SK-N-DZ (cell line): ENCODE measurements at regions not wholly inside any gene's neighbourhood (a gene's known extent, or its start where the extent isn't known, plus 50 kb on each side); places are given as distances from the start of the nearest gene placed in this dataset.
A peak's percentile ranks its signal among the peaks of the same experiment; 100 is the strongest.
"Not testable (repeated sequence)": the region's sequence is repeated elsewhere in the genome, so short reads cannot be mapped to it uniquely, and the experiment has no call there.

ENCODE experiments used
- DNase-seq: peaks from one replicate; pipeline ENCODE4 v3.0.0-alpha.2; 2015; ENCODE audit warnings: low spot score

GRCh38 chr5:106136061-106136460, 1534.7 kb downstream of the EFNA5 start:
- DNase-seq: no peak

DNA sequence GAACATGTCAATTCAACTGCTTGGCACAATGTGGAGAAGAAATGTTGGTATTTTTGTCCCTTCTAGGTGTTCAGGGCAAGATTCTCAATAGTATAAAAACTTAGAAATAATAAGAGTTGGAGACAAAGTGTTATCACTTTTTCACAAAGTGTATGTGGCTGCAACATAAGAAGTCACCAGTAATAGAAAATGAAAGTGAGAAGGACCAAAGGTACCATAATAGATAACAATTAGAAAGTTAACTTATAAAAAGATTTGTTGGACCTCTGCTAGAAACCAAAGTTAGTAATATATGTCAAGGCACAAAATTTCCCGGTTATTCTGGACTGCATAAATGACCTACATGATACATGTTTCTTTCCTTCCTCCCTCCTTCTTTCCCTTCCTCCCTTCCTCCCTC, 1535.3 kb downstream of the EFNA5 start:
- DNase-seq: no peak

DNA sequence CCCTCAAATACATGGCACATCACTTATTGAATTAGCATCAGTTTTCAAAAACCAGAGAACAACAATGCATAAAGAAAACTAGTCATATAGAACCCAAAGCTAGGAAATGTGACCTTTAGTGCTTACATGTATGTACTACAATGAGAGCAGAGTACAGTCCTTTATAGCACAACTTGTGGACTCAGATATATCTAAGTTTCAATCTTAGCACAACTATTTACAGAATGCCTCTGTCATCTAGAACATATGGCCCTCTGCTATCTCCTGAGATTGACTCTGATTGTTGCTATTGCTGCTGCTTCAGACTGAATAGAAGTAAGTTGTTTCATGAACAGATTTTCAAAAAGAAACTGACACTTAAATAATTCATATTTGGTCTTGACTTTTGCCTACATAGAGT, 1536.2 kb downstream of the EFNA5 start:
- no peak for DNase-seq

GRCh38 chr5:106127985-106128384, 1542.8 kb downstream of the EFNA5 start:
- DNase-seq: no peak

- DNase-seq: no peak
These were observed 1543.4 kb downstream of the EFNA5 start for GRCh38 chr5:106127341-106127781.

DNA sequence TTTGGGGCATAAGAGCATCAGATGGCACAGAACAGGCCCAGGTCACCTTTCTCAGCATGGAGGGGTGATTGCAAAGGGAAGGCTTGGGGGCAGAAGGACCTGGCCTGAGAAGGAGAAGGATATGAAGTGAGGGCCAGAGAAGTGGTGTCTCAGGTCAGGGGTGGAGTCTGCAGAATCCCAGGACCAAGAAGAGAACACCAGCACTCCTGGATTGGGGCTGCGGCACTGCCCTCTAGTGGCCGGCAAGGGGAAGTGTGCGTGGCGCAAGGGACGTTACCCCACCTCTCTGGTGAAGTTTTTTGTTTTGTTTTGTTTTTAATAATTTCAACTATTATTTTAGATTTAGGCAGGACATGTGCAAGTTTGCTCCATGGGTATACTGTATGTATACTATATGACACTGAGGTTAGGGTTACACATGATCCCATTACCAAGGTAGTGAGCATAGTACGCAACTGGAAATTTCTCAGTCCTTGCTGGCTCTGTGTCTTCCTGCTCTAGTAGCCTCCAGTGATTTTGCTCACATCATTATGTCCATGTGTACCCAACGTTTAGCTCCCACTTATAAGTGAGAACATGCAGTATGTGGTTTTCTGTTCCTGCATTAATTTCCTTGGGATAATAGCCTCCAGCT, 1548.6 kb downstream of the EFNA5 start:
- peak; percentile 4 for DNase-seq

DNA sequence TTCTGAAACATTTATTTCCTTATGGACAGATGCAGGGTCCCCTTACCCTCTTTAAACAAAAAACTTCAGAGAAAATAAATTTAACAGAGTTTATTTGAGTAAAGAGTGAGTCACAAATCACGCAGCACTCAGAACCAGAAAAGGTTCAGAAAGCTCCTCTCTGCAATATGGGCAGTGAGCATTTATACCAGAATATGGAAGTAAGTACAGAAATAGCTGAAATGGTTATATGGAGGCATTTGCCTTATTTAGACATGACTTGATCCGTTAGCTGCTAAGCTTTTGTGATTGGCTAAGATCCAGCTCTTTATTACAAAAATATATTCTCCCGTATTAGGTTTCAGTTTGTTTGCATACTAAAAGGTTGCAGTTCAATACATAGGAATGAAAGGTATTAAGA, 1554.1 kb downstream of the EFNA5 start:
- DNase-seq: no peak

GRCh38 chr5:106113922-106114321, 1556.8 kb downstream of the EFNA5 start:
- DNase-seq: no peak

- no peak for DNase-seq
These were observed 1564.4 kb downstream of the EFNA5 start for GRCh38 chr5:106106384-106106783.

- DNase-seq: no peak
These were observed 1573.4 kb downstream of the EFNA5 start for GRCh38 chr5:106097340-106097739.

- no peak for DNase-seq
These were observed 1575.9 kb downstream of the EFNA5 start for GRCh38 chr5:106094839-106095238.

DNA sequence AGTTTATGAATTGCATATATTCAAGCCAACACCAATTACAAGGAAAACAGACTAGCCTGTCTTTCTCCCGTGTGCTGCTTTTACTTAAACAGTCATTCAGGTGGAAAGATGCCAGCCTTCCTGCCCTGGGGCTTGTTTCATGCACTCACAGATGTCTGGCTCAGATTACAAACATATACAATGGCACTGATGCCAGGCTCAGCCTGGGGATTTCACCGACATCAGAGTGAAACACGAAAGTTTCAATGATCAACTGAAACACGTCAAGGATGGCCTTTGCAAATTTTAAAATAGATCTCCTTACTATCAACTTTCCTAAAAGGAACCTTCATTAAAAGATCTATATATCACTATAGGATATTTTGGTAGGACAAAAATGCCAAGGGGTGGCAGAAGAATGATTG, 1576.5 kb downstream of the EFNA5 start:
- peak; percentile 18 for DNase-seq

DNA sequence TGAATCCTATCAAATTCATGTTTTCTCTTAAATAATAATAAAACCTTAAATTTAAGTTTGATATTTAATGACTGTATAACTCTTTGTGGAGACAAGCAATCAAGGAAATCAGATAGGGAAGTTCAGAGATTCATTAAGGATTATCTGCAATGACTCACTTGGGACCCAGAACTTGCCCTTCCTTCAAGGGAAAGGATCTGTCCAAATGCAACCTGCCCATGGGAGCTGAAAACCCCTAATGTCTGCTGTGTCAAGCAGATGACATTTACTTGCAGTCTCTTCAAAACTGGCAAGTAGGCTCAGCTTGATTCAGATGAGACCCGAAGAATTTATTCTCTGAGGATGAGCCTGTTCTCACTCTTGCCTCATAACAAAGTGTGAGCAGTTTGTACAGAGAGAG, 1577.6 kb downstream of the EFNA5 start:
- no peak for DNase-seq

GRCh38 chr5:106092455-106092854, 1578.3 kb downstream of the EFNA5 start:
- no peak for DNase-seq

DNA sequence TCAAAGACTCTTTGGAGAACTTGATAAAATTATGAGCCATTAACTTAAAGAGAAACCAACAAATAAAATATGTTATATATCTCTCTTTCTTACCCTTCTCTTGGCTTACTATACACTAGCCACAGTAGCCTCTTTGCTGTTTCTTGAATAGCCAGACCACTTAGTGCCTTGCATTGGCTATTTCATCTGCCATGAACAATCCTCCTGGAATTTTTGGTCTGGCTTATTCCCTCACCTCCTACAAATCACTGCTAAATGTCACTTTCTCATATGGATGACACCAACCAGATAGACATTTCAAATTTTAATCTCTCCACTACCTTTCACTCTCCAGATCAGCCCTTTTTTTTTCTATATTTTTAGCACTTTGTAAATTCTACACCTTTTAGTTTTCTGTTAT, 1581.7 kb downstream of the EFNA5 start:
- DNase-seq: no peak

- DNase-seq: no peak
These were observed 1582.3 kb downstream of the EFNA5 start for GRCh38 chr5:106088462-106088861.

GRCh38 chr5:106086352-106086751, 1584.4 kb downstream of the EFNA5 start:
- no peak for DNase-seq

- DNase-seq: no peak
These were observed 1585.2 kb downstream of the EFNA5 start for GRCh38 chr5:106085556-106085955.

DNA sequence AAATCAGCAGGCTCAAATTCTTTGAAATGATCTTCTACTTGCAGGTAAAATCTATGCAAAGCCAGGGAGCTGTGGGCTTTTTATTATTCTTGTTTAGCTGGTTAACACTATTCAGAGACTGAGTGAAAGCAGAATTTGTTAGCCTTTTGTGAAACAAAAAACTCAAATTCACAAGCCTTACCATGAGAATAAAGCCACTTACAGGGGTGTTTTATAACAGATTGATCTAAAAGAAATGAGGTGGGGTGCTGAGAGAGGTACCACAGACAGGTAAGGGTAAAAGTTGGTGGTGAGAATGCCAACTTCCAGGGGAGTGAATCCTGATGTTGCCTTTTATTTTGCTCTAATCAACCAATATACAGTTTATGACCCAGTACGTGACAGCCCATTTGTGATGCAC, 1585.6 kb downstream of the EFNA5 start:
- no peak for DNase-seq

DNA sequence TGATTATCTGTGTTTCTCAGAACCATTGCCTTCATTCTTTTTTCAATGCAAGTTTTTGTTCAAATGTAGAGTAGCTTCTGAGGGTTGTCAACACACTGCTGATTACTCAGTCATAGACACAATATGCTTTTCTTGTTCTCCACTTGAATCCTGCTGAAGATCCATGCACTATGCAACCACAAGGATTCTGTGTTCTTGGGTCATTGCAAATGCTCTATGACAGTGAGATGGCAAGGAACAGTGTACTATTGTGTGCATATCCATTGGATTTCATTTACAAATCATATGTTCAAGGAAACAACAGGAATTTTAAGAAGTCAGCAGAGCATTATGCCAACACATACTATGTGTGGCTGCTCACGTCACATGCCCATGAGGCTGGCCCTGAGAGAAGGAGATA, 1590.2 kb downstream of the EFNA5 start:
- no peak for DNase-seq

DNA sequence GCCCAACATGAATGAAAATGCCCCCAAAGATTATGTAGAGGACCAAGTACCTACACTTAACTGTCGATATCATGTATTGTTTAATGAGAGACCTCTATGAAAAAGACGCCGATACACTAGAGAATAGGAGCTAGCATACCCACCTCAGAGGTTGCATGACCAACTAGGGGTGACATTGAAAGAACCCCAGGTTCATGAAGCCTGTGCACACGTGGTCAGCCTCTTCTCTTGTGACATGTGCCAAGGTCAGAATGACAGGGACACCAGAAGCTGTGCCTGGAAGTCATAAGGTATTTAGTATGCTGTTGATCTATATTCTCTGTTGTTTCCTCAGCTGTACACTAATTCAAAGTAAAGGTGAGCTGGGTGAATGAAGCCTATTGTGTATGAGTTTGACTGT, 1594.1 kb downstream of the EFNA5 start:
- DNase-seq: no peak

- no peak for DNase-seq
These were observed 1598.5 kb downstream of the EFNA5 start for GRCh38 chr5:106072208-106072607.

DNA sequence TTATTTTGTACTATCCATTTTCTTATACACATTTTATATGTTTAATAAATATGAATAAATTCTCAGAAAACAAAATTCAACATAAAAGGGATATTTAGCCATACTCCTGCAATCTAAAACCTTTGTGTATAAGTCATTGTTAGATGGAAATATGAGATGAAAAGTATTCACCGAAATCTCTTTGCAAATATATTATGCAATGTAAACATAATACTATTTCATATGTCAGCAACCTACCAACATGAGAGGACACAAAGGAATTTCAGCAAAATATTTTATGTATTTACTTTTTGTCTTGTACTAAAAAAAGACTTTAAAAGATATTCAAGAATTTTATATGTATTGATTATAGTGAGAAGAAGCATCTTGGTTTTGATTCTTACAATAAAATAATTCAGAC, 1623.4 kb downstream of the EFNA5 start:
- no peak for DNase-seq

GRCh38 chr5:106032069-106032468, 1638.7 kb downstream of the EFNA5 start:
- not testable (repeated sequence) for DNase-seq
